ENCODE measurements at regions not wholly inside any gene's neighbourhood (a gene's known extent, or its start where the extent isn't known, plus 50 kb on each side); places are given as distances from the start of the nearest gene placed in this dataset.

DNA sequence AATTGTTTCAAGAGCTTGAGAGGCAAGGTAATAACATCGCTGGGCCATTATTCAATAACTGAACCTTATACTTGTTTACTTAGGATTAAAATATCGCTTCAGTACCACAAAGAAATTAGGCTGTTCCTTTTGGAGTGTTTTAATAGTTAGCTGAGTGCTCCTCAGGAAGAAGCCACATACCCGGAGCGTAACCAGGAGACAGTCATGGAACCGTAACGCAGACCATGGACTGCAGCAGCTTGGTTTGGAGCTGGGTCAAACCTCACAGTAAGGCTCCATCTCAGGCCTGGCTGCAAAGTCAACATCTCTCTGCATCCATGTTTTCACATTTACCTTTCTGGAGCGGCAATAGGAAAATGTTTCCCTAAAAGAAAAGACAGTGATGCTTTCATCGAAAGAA is 599.0 kb downstream of the TNS3 start:
- TF ChIP-seq POLR2AphosphoS5 (IDR thresholded peaks at IDR 0.05; ENCODE audit: borderline replicate concordance, low read depth, low read length): no peak
- TF ChIP-seq EZH2 (IDR thresholded peaks at IDR 0.05): no peak
- no peak for TF ChIP-seq FOXP2 (optimal IDR thresholded peaks at IDR 0.05; ENCODE audit: control extremely low read depth, extremely low read length, insufficient read depth)

Data from SK-N-MC (cell line).